Stimulated activated CD8-positive, alpha-beta memory T cell treated with anti-CD3 and anti-CD28 coated beads, Interleukin-12 subunit alpha, Interleukin-12 subunit beta, amount 100 ng/mL, for 24 hours (primary cell): ENCODE measurements at regions not wholly inside any gene's neighbourhood (a gene's known extent, or its start where the extent isn't known, plus 50 kb on each side); places are given as distances from the start of the nearest gene placed in this dataset.
"Not testable (repeated sequence)": the region's sequence is repeated elsewhere in the genome, so short reads cannot be mapped to it uniquely, and the experiment has no call there.

ENCODE experiments used
- DNase-seq: peaks from one replicate; pipeline ENCODE4 v3.0.0-alpha.2; 2020; ENCODE audit errors: extremely low read depth

GRCh38 chr9:38185647-38186403 is 116.8 kb upstream of the SHB start:
- no peak for DNase-seq

- DNase-seq: no peak
These were observed 115.1 kb upstream of the SHB start for GRCh38 chr9:38183994-38184568.

- DNase-seq: no peak
These were observed 113.3 kb upstream of the SHB start for GRCh38 chr9:38182321-38182720.

GRCh38 chr9:38181866-38182265 is 112.8 kb upstream of the SHB start:
- DNase-seq: no peak

- no peak for DNase-seq
These were observed 112.2 kb upstream of the SHB start for GRCh38 chr9:38181232-38181631.

GRCh38 chr9:38180656-38181055 is 111.6 kb upstream of the SHB start:
- no peak for DNase-seq

- no peak for DNase-seq
These were observed 110.9 kb upstream of the SHB start for GRCh38 chr9:38179965-38180364.

- DNase-seq: no peak
These were observed 109.2 kb upstream of the SHB start for GRCh38 chr9:38178237-38178636.

GRCh38 chr9:38177680-38178079 is 108.7 kb upstream of the SHB start:
- DNase-seq: no peak

- no peak for DNase-seq
These were observed 107.2 kb upstream of the SHB start for GRCh38 chr9:38176251-38176650.

GRCh38 chr9:38175423-38175822 is 106.4 kb upstream of the SHB start:
- DNase-seq: no peak

GRCh38 chr9:38172586-38172985 is 103.6 kb upstream of the SHB start:
- no peak for DNase-seq

- DNase-seq: no peak
These were observed 102.9 kb upstream of the SHB start for GRCh38 chr9:38171926-38172325.

GRCh38 chr9:38171538-38171884 is 102.5 kb upstream of the SHB start:
- no peak for DNase-seq

- not testable (repeated sequence) for DNase-seq
These were observed 101.9 kb upstream of the SHB start for GRCh38 chr9:38170763-38171537.

- DNase-seq: not testable (repeated sequence)
These were observed 101.1 kb upstream of the SHB start for GRCh38 chr9:38170155-38170554.

- DNase-seq: no peak
These were observed 97.5 kb upstream of the SHB start for GRCh38 chr9:38166501-38166900.

- DNase-seq: no peak
These were observed 95.7 kb upstream of the SHB start for GRCh38 chr9:38164659-38165221.

- DNase-seq: no peak
These were observed 94.5 kb upstream of the SHB start for GRCh38 chr9:38163518-38163917.

- DNase-seq: no peak
These were observed 93.5 kb upstream of the SHB start for GRCh38 chr9:38162332-38163211.

- peak; percentile 14 for DNase-seq
These were observed 91.7 kb upstream of the SHB start for GRCh38 chr9:38160613-38161215.
